HG03571 (cell line): ENCODE measurements at regions not wholly inside any gene's neighbourhood (a gene's known extent, or its start where the extent isn't known, plus 50 kb on each side); places are given as distances from the start of the nearest gene placed in this dataset.
"Not testable (repeated sequence)": the region's sequence is repeated elsewhere in the genome, so short reads cannot be mapped to it uniquely, and the experiment has no call there.

ENCODE experiments used
- ATAC-seq: cut with Tn5 transposase; IDR thresholded peaks from one replicate; pipeline ENCODE4 v1.9.1; 2021; ENCODE audit not compliant: unreplicated experiment

DNA sequence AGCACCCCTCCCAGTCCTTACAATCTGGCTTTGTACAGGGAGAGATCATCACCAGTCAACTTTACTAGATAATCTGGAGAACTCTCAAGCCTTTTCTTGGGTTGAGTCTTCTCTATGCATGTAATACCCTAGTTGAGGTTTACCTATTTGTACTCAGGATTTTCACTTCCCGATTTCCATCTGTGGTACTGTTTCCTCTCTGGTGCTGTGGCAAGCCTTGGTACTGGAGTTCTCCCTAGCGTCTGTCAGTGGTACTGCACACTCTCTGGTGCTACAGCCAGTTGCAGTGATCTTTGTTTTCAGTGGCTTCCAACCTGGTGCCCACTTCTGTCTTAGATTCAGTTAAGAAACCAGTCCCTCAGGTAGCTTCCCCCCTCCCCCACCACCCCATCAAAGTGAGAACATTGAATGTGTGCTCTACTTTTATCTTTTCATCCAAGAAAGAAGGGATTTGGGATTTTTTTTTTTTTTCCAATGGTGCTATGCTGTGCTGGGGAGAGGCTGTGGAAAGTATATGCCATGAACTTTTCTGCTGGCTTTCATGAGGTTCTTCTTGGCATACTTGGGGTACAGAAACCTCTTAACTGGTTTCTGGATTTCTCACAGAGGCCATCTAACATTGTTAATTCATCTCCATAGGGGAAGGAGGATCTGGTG is 69.4 kb upstream of the EVL start:
- peak; percentile 99 for ATAC-seq

DNA sequence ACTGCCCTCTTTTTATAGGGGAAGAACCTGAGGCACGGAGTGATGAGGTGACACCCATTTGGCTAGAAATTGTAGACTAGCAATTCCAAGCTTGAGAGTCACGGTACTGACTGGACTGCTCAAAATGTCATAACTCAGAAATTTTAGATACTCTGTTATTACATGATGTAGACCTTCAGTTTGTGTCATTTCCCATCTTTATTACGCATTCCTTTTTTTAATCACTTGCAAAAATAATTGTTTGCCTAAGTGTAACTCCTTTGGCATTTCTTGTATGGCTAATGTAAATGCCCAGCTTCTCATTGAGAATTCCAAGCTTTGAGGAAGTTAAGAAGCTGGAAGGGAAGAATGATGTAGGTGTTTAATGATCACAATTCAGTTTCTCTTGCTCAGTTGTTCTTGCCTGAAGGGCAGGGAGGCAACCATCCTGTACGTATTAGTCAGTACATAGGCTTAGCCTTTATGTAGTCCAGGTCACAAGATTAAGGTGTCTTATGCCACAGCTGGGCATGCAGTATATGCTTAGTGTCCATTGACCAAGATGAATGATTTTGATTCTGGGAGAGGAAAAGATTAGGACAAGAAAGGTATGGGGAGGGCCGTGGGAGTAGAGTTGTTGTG is 68.2 kb upstream of the EVL start:
- no peak for ATAC-seq

GRCh38 chr14:100000398-100000797 is 64.8 kb upstream of the EVL start:
- not testable (repeated sequence) for ATAC-seq

DNA sequence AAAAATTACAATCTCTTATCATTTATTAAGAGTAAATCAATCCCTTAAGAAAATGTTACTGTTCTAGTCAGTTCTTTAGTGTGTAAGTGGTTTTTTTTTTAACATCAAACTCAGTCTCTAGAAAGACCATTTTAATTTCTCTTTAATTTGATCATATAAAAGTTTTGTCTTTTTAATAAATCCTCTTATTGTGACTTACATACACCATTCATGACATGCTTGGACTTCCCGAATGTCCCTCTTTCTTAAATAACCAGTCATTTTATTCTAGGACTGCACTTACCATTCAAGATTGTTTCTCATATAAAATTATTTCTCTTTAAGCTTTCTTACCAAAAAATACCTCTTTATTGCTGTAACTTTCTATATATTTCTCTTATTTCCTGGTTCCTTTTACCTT is 60.8 kb upstream of the EVL start:
- no peak for ATAC-seq

- ATAC-seq = no peak
These were observed 58.0 kb upstream of the EVL start for GRCh38 chr14:100007254-100007653.

- ATAC-seq = not testable (repeated sequence)
These were observed 55.4 kb upstream of the EVL start for GRCh38 chr14:100009802-100010201.

GRCh38 chr14:100010679-100011078 is 54.5 kb upstream of the EVL start:
- no peak for ATAC-seq

- no peak for ATAC-seq
These were observed 53.4 kb upstream of the EVL start for GRCh38 chr14:100011628-100012325.

DNA sequence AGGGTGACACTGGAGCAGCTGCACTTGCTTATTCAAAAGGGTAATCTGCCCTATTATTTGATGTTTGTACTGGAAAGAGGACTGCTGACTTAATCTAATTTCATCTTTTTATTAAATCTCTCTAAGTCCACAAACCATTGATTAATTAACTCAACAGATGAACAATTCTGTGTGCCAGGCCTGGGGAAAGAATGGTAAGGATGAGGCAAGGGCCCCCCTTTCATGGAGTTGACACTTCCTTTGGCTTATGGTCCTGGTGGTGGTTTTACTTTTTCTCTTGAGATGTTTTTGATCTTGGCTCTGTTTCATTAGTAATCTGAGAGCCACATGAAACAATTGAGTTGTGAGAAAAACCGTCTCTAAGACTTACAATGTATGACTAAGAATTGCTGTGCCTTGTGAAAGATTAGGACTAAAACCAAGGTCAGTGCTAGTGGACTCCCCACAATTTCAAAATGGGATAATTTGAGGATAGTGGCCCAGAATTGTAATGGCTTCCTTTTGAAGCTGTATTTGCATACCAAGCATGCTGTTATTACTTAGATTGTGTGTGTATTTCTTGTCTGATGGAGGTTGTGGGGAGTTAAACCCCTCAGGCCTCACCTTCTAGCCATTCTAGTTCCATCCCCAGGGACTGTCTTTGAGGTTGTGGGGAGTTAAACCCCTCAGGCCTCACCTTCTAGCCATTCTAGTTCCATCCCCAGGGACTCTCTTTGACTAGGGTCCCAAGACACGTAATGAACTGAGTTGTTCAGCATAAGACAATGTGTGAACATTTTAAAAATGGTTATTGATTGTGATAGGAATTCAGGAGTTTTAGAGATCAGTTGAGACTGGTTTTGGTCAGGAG is 52.5 kb upstream of the EVL start:
- ATAC-seq = no peak

DNA sequence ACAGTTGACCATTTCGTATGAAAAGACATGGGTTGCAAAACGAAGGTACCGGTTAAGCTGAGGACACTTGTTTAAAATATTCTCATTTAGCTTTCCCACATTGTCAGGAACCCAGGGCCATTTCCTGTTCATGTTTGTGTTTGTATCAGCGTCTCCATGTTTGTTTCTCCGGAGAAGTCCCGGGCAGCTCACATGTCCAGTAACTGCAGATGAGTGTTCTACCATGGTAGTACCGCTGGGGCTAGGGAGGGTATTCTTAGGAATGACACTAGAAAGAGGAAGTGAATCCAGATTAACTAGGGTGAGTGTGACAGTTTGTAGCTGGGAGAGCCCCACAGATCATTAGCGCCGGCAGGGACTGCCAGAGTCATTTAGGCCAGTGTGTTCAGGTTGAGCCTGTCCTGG is 50.0 kb upstream of the EVL start:
- ATAC-seq = peak; percentile 72
